ENCODE measurements at regions not wholly inside any gene's neighbourhood (a gene's known extent, or its start where the extent isn't known, plus 50 kb on each side); places are given as distances from the start of the nearest gene placed in this dataset.

GRCh38 chr2:238586931-238587775 lies 160.4 kb downstream of the ASB1 start:
- TF ChIP-seq EZH2 (IDR thresholded peaks at IDR 0.05; ENCODE audit: insufficient read depth, poor library complexity, severe bottlenecking) (no peak), EZH2phosphoT487 (IDR thresholded peaks at IDR 0.05; ENCODE audit: insufficient read depth, low read depth) (no peak)

All from GM23248 (cell line).